ENCODE measurements at regions not wholly inside any gene's neighbourhood (a gene's known extent, or its start where the extent isn't known, plus 50 kb on each side); places are given as distances from the start of the nearest gene placed in this dataset.

DNA sequence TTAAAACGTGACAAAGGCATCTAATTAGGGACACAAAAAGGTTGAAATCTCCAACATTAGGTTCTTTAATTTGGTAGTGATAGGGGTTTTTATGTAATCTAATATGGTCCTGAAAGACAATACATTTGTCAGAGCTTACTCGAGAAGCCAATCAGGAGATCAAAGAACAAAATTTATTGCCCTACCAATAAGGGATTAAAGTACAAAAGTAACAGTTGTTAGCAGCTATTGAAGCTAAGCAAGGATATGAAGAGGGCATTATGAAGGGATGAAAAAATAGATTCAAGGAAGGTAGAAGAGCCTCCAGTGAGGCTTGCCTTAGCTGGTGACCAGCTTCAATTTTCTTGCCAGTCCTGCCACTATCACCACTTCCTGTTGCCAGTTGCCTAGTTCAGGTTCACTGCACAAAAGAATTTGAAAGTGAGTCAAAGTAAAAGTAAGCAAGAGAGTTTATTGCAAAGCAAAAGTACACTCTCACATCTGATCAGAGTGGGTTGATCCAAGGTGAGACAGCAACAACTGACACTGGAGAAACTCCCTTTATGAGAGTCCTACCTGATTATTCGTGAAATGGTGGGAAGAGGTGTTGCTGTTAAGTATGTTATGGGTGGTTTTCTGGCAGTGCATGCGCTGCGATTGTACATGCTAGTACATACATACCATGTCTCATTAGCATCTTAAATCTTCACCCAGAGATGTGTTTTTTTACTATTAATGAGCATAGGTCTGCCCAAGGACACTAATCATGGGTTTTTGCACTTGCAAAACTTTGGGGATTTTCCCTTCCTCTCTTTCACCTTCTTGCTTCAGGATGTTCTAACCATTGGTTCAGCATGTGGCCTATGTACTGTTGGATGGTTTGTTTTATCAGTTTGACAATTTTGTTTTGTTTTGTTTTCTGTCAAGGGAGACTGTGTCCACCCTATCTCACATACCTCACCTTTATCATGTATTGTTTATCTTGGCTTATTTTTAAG lies 263.2 kb upstream of the ITM2A start:
- TF ChIP-seq, protein P1, sequence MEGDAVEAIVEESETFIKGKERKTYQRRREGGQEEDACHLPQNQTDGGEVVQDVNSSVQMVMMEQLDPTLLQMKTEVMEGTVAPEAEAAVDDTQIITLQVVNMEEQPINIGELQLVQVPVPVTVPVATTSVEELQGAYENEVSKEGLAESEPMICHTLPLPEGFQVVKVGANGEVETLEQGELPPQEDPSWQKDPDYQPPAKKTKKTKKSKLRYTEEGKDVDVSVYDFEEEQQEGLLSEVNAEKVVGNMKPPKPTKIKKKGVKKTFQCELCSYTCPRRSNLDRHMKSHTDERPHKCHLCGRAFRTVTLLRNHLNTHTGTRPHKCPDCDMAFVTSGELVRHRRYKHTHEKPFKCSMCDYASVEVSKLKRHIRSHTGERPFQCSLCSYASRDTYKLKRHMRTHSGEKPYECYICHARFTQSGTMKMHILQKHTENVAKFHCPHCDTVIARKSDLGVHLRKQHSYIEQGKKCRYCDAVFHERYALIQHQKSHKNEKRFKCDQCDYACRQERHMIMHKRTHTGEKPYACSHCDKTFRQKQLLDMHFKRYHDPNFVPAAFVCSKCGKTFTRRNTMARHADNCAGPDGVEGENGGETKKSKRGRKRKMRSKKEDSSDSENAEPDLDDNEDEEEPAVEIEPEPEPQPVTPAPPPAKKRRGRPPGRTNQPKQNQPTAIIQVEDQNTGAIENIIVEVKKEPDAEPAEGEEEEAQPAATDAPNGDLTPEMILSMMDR (IDR thresholded peaks at IDR 0.05; ENCODE audit: extremely low read depth in 1 of 2, insufficient read depth in 1 of 2, low read depth in 1 of 2, low read length in 2 of 2), result no peak
- no peak for TF ChIP-seq MYC (IDR thresholded peaks at IDR 0.05; ENCODE audit: low read depth, low read length)
